ENCODE measurements at regions not wholly inside any gene's neighbourhood (a gene's known extent, or its start where the extent isn't known, plus 50 kb on each side); places are given as distances from the start of the nearest gene placed in this dataset.

DNA sequence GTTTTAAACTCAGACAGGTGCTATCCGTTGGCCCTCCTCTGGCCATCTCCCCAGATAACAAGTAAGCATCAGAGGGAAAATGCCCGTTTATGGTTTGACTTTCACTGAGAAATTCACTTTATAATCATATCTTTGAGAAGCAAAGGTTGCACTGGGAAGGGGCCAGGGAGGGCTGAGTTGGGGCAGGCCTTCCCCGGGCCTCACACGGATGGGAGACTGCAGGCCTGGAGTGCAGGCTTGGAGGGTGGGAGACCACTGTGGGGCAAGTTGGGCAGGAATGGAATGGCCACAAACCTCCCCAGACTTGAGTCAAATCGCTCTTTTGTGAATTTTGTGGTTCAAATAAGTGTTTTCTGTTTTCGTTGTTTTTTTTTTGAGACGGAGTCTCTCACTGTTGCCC is 451.7 kb downstream of the TSHZ3 start:
- TF ChIP-seq EP300 (IDR thresholded peaks at IDR 0.05), result no peak
- TF ChIP-seq POLR2AphosphoS5 (IDR thresholded peaks at IDR 0.05), result no peak
- TF ChIP-seq, protein P1, sequence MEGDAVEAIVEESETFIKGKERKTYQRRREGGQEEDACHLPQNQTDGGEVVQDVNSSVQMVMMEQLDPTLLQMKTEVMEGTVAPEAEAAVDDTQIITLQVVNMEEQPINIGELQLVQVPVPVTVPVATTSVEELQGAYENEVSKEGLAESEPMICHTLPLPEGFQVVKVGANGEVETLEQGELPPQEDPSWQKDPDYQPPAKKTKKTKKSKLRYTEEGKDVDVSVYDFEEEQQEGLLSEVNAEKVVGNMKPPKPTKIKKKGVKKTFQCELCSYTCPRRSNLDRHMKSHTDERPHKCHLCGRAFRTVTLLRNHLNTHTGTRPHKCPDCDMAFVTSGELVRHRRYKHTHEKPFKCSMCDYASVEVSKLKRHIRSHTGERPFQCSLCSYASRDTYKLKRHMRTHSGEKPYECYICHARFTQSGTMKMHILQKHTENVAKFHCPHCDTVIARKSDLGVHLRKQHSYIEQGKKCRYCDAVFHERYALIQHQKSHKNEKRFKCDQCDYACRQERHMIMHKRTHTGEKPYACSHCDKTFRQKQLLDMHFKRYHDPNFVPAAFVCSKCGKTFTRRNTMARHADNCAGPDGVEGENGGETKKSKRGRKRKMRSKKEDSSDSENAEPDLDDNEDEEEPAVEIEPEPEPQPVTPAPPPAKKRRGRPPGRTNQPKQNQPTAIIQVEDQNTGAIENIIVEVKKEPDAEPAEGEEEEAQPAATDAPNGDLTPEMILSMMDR (IDR thresholded peaks at IDR 0.05), result no peak
- ATAC-seq, result no peak
- no peaks in the 10 kb centered on the region for H3K4me1 ChIP-seq
- H3K4me3 ChIP-seq, result no peak overlapping the region
- no peaks in the 10 kb centered on the region for H3K9me3 ChIP-seq
- WGBS, 2 donors (ENCODE audit: low coverage in 1 of 2), result 85% methylated on average over 5 of the region's 7 CpGs; no CpG with 5 or more reads in 1 of the 2 donors
- H3K36me3 ChIP-seq, result no peaks in the 10 kb centered on the region
- H3K27me3 ChIP-seq, result no peaks in the 10 kb centered on the region
- no peak overlapping the region for H3K27ac ChIP-seq

GRCh38 chr19:30897034-30897433 is 452.2 kb downstream of the TSHZ3 start:
- no peaks in the 10 kb centered on the region for H3K4me1 ChIP-seq
- WGBS, 2 donors (ENCODE audit: low coverage in 1 of 2), result 80% methylated on average over 1 of the region's 3 CpGs; no CpG with 5 or more reads in 1 of the 2 donors
- no peak overlapping the region for H3K27ac ChIP-seq
- ATAC-seq, result no peak
- no peaks in the 10 kb centered on the region for H3K27me3 ChIP-seq
- H3K4me3 ChIP-seq, result no peak overlapping the region
- H3K9me3 ChIP-seq, result no peaks in the 10 kb centered on the region
- TF ChIP-seq, protein P1 (IDR thresholded peaks at IDR 0.05), result no peak
- TF ChIP-seq POLR2AphosphoS5 (IDR thresholded peaks at IDR 0.05) (no peak), EP300 (IDR thresholded peaks at IDR 0.05) (no peak), POLR2A (IDR thresholded peaks at IDR 0.05) (no peak)
- no peaks in the 10 kb centered on the region for H3K36me3 ChIP-seq

- ATAC-seq, result no peak
These were observed 452.7 kb downstream of the TSHZ3 start for GRCh38 chr19:30896554-30896953.

GRCh38 chr19:30895946-30896345 is 453.3 kb downstream of the TSHZ3 start:
- ATAC-seq, result no peak
- H3K9me3 ChIP-seq, result no peaks in the 10 kb centered on the region
- no peaks in the 10 kb centered on the region for H3K4me1 ChIP-seq
- H3K27ac ChIP-seq, result no peak overlapping the region
- TF ChIP-seq, protein P1 (IDR thresholded peaks at IDR 0.05), result no peak
- no peak for TF ChIP-seq POLR2AphosphoS5 (IDR thresholded peaks at IDR 0.05)
- no peak for TF ChIP-seq POLR2A (IDR thresholded peaks at IDR 0.05)
- TF ChIP-seq EP300 (IDR thresholded peaks at IDR 0.05), result no peak
- 76 to 94% methylated on average over 2 to 3 of the region's 3 CpGs for WGBS, 2 donors (ENCODE audit: low coverage in 1 of 2)
- no peaks in the 10 kb centered on the region for H3K36me3 ChIP-seq
- no peak overlapping the region for H3K4me3 ChIP-seq
- no peaks in the 10 kb centered on the region for H3K27me3 ChIP-seq

More at GRCh38 chr19:30896554-30896953, 452.7 kb downstream of the TSHZ3 start:
- H3K36me3 ChIP-seq, result no peaks in the 10 kb centered on the region
- WGBS, 2 donors (ENCODE audit: low coverage in 1 of 2), result 38% methylated on average over 1 of the region's 1 CpG; no CpG with 5 or more reads in 1 of the 2 donors
- H3K27me3 ChIP-seq, result no peaks in the 10 kb centered on the region
- no peak overlapping the region for H3K4me3 ChIP-seq
- no peaks in the 10 kb centered on the region for H3K9me3 ChIP-seq
- no peak for TF ChIP-seq POLR2A (IDR thresholded peaks at IDR 0.05)
- no peak for TF ChIP-seq EP300 (IDR thresholded peaks at IDR 0.05)
- TF ChIP-seq POLR2AphosphoS5 (IDR thresholded peaks at IDR 0.05), result no peak
- TF ChIP-seq, protein P1 (IDR thresholded peaks at IDR 0.05), result no peak
- H3K4me1 ChIP-seq, result no peaks in the 10 kb centered on the region
- no peak overlapping the region for H3K27ac ChIP-seq

DNA sequence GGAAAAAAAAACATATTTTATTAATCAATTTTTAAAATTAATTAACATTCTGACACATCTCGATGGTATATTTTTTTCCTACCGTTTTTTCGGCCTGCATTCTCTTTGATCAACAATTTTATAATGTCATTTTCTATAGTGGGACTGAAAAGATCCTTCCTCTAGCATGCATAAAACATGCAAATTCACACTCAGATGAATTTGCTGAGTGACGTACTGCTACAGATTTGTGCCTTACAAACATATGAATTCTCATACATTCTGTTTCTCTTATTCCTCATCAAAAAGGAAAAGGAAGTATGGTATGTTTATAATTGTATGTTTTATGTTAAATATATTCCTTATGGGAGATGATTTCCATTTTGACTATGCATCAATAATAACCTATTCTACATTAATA is 458.2 kb downstream of the TSHZ3 start:
- TF ChIP-seq POLR2A (IDR thresholded peaks at IDR 0.05), result no peak
- no peak for TF ChIP-seq EP300 (IDR thresholded peaks at IDR 0.05)
- TF ChIP-seq, protein P1 (IDR thresholded peaks at IDR 0.05), result no peak
- TF ChIP-seq POLR2AphosphoS5 (IDR thresholded peaks at IDR 0.05), result no peak
- Histone ChIP-seq H3K4me1 (no peaks in the 10 kb centered on the region), H3K4me3 (no peak overlapping the region), H3K9me3 (no peaks in the 10 kb centered on the region), H3K36me3 (no peaks in the 10 kb centered on the region), H3K27ac (no peak overlapping the region), H3K27me3 (no peaks in the 10 kb centered on the region)
- 87 to 90% methylated on average over 4 of the region's 4 CpGs for WGBS, 2 donors (ENCODE audit: low coverage in 1 of 2)
- no peak for ATAC-seq

All from gastroesophageal sphincter (tissue), 4 donors.